GM12878 (cell line): ENCODE measurements at regions not wholly inside any gene's neighbourhood (a gene's known extent, or its start where the extent isn't known, plus 50 kb on each side); places are given as distances from the start of the nearest gene placed in this dataset.

Experiments
- ATAC-seq: fragments of 200-7000 bp; cut with Tn5 transposase; 3 replicates; pipeline ENCODE4 v1.9.1; 2020; ENCODE audit warnings: mild to moderate bottlenecking, moderate library complexity
- BruUV-seq: library from RNA; stranded (reverse); fragments of 400-500 nt; replicated peaks from 2 replicates; lab custom pipeline; 2021; lab: Mats Ljungman, UMichigan
- CTCF ChIA-PET: fragments of 300-600 bp; sonication (Branson Sonifier 250); formaldehyde crosslinking; extraction: SDS; loops from one replicate; lab custom pipeline; 2021; ENCODE audit warnings: inconsistent platforms; lab: Yijun Ruan, JAX
- POLR2A ChIA-PET: fragments of 350-600 bp; formaldehyde crosslinking; extraction: SDS; loops from one replicate; lab custom pipeline; 2021; ENCODE audit warnings: inconsistent platforms; lab: Charles Lee
- RAD21 ChIA-PET: fragments of 300-600 bp; sonication (Branson Sonifier 250); formaldehyde crosslinking; loops from one replicate; lab custom pipeline; 2023; ENCODE audit warnings: antibody characterized with exemption; ENCODE audit not compliant: unreplicated experiment; lab: Charles Lee
- SMC1A ChIA-PET: fragments of 300-600 bp; sonication (Branson Sonifier 250); formaldehyde crosslinking; loops from one replicate; lab custom pipeline; 2023; ENCODE audit not compliant: unreplicated experiment, uncharacterized antibody; lab: Charles Lee
- DNase-seq: peaks from one replicate; pipeline ENCODE4 v3.0.0-alpha.2; 2011; ENCODE audit warnings: low read depth, low spot score
- FAIRE-seq: peaks from 3 replicates; lab custom pipeline; 2011; peaks lifted over from hg19 to GRCh38; lab: Jason Lieb, UNC
- H2AFZ ChIP-seq: 2 replicates; pipeline ENCODE4 v1.6.0; 2011; ENCODE audit warnings: low read depth, low read length, control low read depth; ENCODE audit not compliant: control insufficient read depth
- H3K27ac ChIP-seq: 2 replicates; pipeline ENCODE4 v1.5.1; 2011; ENCODE audit warnings: control low read depth; ENCODE audit not compliant: control insufficient read depth, insufficient read depth
- H3K27me3 ChIP-seq, 2 experiments: replicated peaks in 1 of 2; 2 replicates each; pipeline versions ENCODE4 v1.6.0 to v1.6.1; 2011; ENCODE audit warnings: low read length in 1 of 2; ENCODE audit not compliant: control insufficient read depth in 2 of 2, insufficient read depth in 2 of 2
- H3K36me3 ChIP-seq, 2 experiments: 2 replicates each; pipeline ENCODE4 v1.5.1; 2011; ENCODE audit warnings: low read length in 1 of 2; ENCODE audit not compliant: control insufficient read depth in 2 of 2, insufficient read depth in 2 of 2
- H3K4me1 ChIP-seq: 2 replicates; pipeline ENCODE4 v1.6.1; 2011; ENCODE audit warnings: mild to moderate bottlenecking, low read length, moderate library complexity, mixed read lengths; ENCODE audit not compliant: control insufficient read depth, insufficient read depth
- H3K4me2 ChIP-seq: 2 replicates; pipeline ENCODE4 v1.6.0; 2011; ENCODE audit warnings: control low read depth; ENCODE audit not compliant: control insufficient read depth, insufficient read depth
- H3K4me3 ChIP-seq: fragments of 200-600 bp; sonication (generic); 2 replicates; pipeline ENCODE4 v1.5.1; 2016
- H3K79me2 ChIP-seq: 2 replicates; pipeline ENCODE4 v1.6.0; 2011; ENCODE audit warnings: low read length; ENCODE audit not compliant: control insufficient read depth, insufficient read depth
- H3K9ac ChIP-seq: 2 replicates; pipeline ENCODE4 v1.8.0; 2011; ENCODE audit warnings: low read length, control low read depth, mixed read lengths; ENCODE audit not compliant: control insufficient read depth, insufficient read depth
- H3K9me3 ChIP-seq: replicated peaks from 3 replicates; pipeline ENCODE4 v1.5.1; 2011; ENCODE audit warnings: mild to moderate bottlenecking, low read length; ENCODE audit not compliant: control insufficient read depth, insufficient read depth
- H4K20me1 ChIP-seq: 2 replicates; pipeline ENCODE4 v1.6.0; 2011; ENCODE audit not compliant: control insufficient read depth, insufficient read depth
- CUX1 ChIP-seq: IDR thresholded peaks from 2 replicates; pipeline ENCODE4 v1.6.1; 2012; ENCODE audit warnings: improper control_type of control experiment, low read depth, low read length; ENCODE audit not compliant: insufficient replicate concordance
- GABPA ChIP-seq: IDR thresholded peaks from 2 replicates; pipeline ENCODE4 v1.6.1; 2014; ENCODE audit warnings: antibody characterized with exemption, low read depth, mild to moderate bottlenecking, inconsistent platforms
- HCFC1 ChIP-seq: fragments of 150-350 bp; IDR thresholded peaks from 2 replicates; pipeline ENCODE4 v1.6.1; 2014; ENCODE audit warnings: low read length
- HDAC6 ChIP-seq: fragments of 200-600 bp; sonication (generic); IDR thresholded peaks from one replicate; pipeline ENCODE4 v1.8.0; 2017; ENCODE audit warnings: antibody characterized with exemption; ENCODE audit not compliant: unreplicated experiment
- IRF4 ChIP-seq: IDR thresholded peaks from 2 replicates; pipeline ENCODE4 v1.6.1; 2011; ENCODE audit warnings: low read depth, low read length
- NR2F1 ChIP-seq: fragments of 450-650 bp; conservative IDR thresholded peaks from 2 replicates; pipeline ENCODE4 v1.6.1; 2017; ENCODE audit warnings: mild to moderate bottlenecking
- POU2F2 ChIP-seq: IDR thresholded peaks from 3 replicates; pipeline ENCODE4 v1.6.1; 2011; ENCODE audit warnings: low read depth, mild to moderate bottlenecking, low read length, borderline replicate concordance
- RCOR1 ChIP-seq: conservative IDR thresholded peaks from 2 replicates; pipeline ENCODE4 v1.6.1; 2012; ENCODE audit warnings: low read depth, low read length, improper control_type of control experiment
- SMC3 ChIP-seq: IDR thresholded peaks from 2 replicates; pipeline ENCODE4 v1.6.1; 2011; ENCODE audit warnings: low read length, improper control_type of control experiment, borderline replicate concordance
- ZBTB40 ChIP-seq: fragments of 450-650 bp; IDR thresholded peaks from 2 replicates; pipeline ENCODE4 v1.6.1; 2016; ENCODE audit warnings: mild to moderate bottlenecking, moderate library complexity, borderline replicate concordance
- ZNF274 ChIP-seq: IDR thresholded peaks from one replicate; pipeline ENCODE4 v1.8.0; 2011; ENCODE audit not compliant: insufficient read length, insufficient read depth
- ZNF687 ChIP-seq: fragments of 450-650 bp; IDR thresholded peaks from 2 replicates; pipeline ENCODE4 v1.6.1; 2017; ENCODE audit warnings: mild to moderate bottlenecking, moderate library complexity
- ZSCAN29 ChIP-seq: fragments of 450-650 bp; IDR thresholded peaks from 2 replicates; pipeline ENCODE4 v1.6.1; 2017; ENCODE audit warnings: mild to moderate bottlenecking, moderate library complexity
- in situ Hi-C: fragments of 300-500 bp; cut with MboI; formaldehyde crosslinking; loops from 9 replicates; pipeline ENCODE4 v1.14.3; 2018; ENCODE audit warnings: mixed read lengths
- intact Hi-C: fragments of 100-400 bp; cut with micrococcal nuclease; formaldehyde crosslinking; loops from one replicate; pipeline ENCODE4 v1.14.2; 2022; ENCODE audit not compliant: unreplicated experiment

GRCh38 chr2:198383392-198383791, 579.0 kb downstream of the PLCL1 start:
- Histone ChIP-seq H3K9ac (no peak overlapping the region), H3K9me3 (no peaks in the 10 kb centered on the region), H3K79me2 (no peaks in the 10 kb centered on the region), H3K36me3 (no peaks in the 10 kb centered on the region), H3K4me3 (no peak overlapping the region), H3K27me3 (peaks cover 0 to 4% of the 10 kb centered on the region in 2 experiments; a peak in 2 of 4 replicates), H2AFZ (no peak overlapping the region), H3K27ac (no peak overlapping the region), H4K20me1 (no peaks in the 10 kb centered on the region; the same call in 1 of the 2 replicates), H3K4me2 (no peak overlapping the region), H3K4me1 (no peaks in the 10 kb centered on the region)
- BruUV-seq = no TSS peak
- DNase-seq (no peak), ATAC-seq (no peak), FAIRE-seq (no peak)
- RAD21 ChIA-PET = no interaction called here
- POLR2A ChIA-PET = no interaction called here
- SMC1A ChIA-PET = no interaction called here
- in situ Hi-C loops (no loop called here), intact Hi-C loops (no loop called here)
- CTCF ChIA-PET = interaction anchor here (1.2 to 1.9 kb wide), 2 partner anchors 69 to 1105 kb away, joined by 4 to 6 read pairs; no protein-coding TSS in a partner anchor
- TF ChIP-seq RCOR1 (no peak), IRF4 (no peak), CUX1 (no peak), ZNF274 (no peak), HDAC6 (no peak), ZSCAN29 (no peak), GABPA (no peak), ZNF687 (no peak), NR2F1 (no peak), POU2F2 (no peak), SMC3 (no peak), HCFC1 (no peak), ZBTB40 (no peak)
